HL-60 (cell line): ENCODE measurements at regions not wholly inside any gene's neighbourhood (a gene's known extent, or its start where the extent isn't known, plus 50 kb on each side); places are given as distances from the start of the nearest gene placed in this dataset.

Experiments
- DNase-seq, 2 experiments: peaks; one replicate each; pipeline ENCODE4 v3.0.0-alpha.2; 2010 to 2020; ENCODE audit warnings: low read depth in 1 of 2, low spot score in 1 of 2
- H3K27ac ChIP-seq: fragments of 250-450 bp; sonication (Bioruptor Pico); replicated peaks from 2 replicates; pipeline ENCODE4 v1.5.1; 2020; ENCODE audit warnings: mild to moderate bottlenecking, moderate library complexity
- H3K27me3 ChIP-seq: fragments of 250-450 bp; sonication (Bioruptor Pico); 2 replicates; pipeline ENCODE4 v1.5.1; 2021; ENCODE audit warnings: mild to moderate bottlenecking, moderate library complexity; ENCODE audit not compliant: insufficient read depth, poor library complexity, severe bottlenecking
- H3K4me3 ChIP-seq: replicated peaks from 2 replicates; pipeline ENCODE4 v1.5.1; 2011; ENCODE audit warnings: mild to moderate bottlenecking, control low read depth, low read length; ENCODE audit not compliant: insufficient read depth
- GABPA ChIP-seq: IDR thresholded peaks from 2 replicates; pipeline ENCODE4 v1.6.1; 2012; ENCODE audit warnings: low read depth
- POLR2AphosphoS5 ChIP-seq: IDR thresholded peaks from 2 replicates; pipeline ENCODE4 v1.6.1; 2012; ENCODE audit warnings: low read depth
- SPI1 ChIP-seq: IDR thresholded peaks from 2 replicates; pipeline ENCODE4 v1.6.1; 2012; ENCODE audit warnings: low read depth, mild to moderate bottlenecking, borderline replicate concordance
- TF ChIP-seq, protein P1 (sequence below): IDR thresholded peaks from 2 replicates; pipeline ENCODE4 v1.6.1; 2012; ENCODE audit warnings: low read depth; ENCODE audit not compliant: insufficient replicate concordance
- TF ChIP-seq, protein P2 (sequence below): IDR thresholded peaks from one replicate; pipeline ENCODE4 v1.5.1; 2011; ENCODE audit warnings: low read length, control low read depth, inconsistent platforms; ENCODE audit not compliant: insufficient read depth

DNA sequence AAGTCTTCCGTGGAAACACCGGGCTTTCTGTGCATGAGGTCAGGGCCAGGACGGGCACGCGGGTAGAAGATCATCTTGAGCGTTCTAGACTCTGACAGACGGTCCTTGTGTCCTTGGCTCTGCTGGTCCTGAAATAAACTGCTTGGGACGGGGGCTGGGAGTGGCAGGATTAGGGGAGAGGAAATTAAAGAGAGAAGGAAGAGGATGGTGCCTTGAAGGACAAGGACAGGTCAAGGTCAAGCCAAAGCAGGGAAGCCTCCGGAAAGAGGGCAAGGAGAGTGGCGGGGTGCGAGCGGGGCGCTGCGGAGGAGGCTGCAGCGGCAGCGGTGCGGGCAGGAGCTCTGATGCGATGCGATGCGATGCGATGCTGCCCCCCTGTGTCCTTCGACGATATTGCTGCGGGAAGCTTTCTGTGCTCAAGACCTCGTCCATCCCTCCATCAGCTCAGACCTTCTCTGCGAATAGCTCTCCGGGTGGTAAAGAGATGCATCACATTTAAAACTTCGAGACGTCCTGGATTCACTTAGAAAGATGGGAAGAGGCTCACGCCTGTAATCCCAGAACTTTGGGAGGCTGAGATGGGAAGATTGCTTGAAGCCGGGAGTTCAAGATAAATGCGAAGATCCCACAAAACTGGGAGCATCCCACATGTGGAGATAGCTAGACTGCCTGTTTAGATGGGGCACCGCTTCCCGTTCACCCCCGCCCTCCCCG is 110.1 kb upstream of the TMEM132D start:
- TF ChIP-seq, protein P1, sequence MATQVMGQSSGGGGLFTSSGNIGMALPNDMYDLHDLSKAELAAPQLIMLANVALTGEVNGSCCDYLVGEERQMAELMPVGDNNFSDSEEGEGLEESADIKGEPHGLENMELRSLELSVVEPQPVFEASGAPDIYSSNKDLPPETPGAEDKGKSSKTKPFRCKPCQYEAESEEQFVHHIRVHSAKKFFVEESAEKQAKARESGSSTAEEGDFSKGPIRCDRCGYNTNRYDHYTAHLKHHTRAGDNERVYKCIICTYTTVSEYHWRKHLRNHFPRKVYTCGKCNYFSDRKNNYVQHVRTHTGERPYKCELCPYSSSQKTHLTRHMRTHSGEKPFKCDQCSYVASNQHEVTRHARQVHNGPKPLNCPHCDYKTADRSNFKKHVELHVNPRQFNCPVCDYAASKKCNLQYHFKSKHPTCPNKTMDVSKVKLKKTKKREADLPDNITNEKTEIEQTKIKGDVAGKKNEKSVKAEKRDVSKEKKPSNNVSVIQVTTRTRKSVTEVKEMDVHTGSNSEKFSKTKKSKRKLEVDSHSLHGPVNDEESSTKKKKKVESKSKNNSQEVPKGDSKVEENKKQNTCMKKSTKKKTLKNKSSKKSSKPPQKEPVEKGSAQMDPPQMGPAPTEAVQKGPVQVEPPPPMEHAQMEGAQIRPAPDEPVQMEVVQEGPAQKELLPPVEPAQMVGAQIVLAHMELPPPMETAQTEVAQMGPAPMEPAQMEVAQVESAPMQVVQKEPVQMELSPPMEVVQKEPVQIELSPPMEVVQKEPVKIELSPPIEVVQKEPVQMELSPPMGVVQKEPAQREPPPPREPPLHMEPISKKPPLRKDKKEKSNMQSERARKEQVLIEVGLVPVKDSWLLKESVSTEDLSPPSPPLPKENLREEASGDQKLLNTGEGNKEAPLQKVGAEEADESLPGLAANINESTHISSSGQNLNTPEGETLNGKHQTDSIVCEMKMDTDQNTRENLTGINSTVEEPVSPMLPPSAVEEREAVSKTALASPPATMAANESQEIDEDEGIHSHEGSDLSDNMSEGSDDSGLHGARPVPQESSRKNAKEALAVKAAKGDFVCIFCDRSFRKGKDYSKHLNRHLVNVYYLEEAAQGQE, result no peak
- TF ChIP-seq, protein P2, sequence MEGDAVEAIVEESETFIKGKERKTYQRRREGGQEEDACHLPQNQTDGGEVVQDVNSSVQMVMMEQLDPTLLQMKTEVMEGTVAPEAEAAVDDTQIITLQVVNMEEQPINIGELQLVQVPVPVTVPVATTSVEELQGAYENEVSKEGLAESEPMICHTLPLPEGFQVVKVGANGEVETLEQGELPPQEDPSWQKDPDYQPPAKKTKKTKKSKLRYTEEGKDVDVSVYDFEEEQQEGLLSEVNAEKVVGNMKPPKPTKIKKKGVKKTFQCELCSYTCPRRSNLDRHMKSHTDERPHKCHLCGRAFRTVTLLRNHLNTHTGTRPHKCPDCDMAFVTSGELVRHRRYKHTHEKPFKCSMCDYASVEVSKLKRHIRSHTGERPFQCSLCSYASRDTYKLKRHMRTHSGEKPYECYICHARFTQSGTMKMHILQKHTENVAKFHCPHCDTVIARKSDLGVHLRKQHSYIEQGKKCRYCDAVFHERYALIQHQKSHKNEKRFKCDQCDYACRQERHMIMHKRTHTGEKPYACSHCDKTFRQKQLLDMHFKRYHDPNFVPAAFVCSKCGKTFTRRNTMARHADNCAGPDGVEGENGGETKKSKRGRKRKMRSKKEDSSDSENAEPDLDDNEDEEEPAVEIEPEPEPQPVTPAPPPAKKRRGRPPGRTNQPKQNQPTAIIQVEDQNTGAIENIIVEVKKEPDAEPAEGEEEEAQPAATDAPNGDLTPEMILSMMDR, result peak; percentile 74
- H3K27ac ChIP-seq, result no peak overlapping the region
- H3K4me3 ChIP-seq, result no peak overlapping the region
- no peaks in the 10 kb centered on the region for H3K27me3 ChIP-seq
- peak in 1 of 2 experiments; percentile 50 for DNase-seq

DNA sequence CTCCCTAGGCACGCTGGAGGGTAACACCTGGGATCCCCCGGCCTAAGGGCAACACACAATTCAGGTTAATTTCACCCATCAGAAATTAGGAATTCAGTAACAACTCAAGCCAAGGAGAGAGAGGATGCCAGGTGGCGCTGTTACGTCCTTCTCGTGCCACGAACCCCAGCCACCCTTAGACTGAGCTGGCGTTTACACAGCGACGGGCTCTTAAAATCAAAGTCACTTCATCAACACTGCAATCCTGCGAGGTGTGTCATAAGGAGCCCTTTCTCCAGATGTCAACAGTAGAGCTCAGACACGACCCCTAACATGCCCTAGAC is 110.6 kb upstream of the TMEM132D start:
- no peak for DNase-seq
- Histone ChIP-seq H3K27ac (no peak overlapping the region), H3K27me3 (no peaks in the 10 kb centered on the region), H3K4me3 (no peak overlapping the region)
- TF ChIP-seq SPI1 (no peak), POLR2AphosphoS5 (no peak)

- no peaks in the 10 kb centered on the region for H3K27me3 ChIP-seq
- no peak for TF ChIP-seq GABPA
- no peak overlapping the region for H3K27ac ChIP-seq
- DNase-seq, result no peak
- H3K4me3 ChIP-seq, result no peak overlapping the region
Observed at GRCh38 chr12:130016194-130016593, 112.4 kb upstream of the TMEM132D start.

GRCh38 chr12:130016986-130017385 is 113.2 kb upstream of the TMEM132D start:
- TF ChIP-seq POLR2AphosphoS5 (no peak), SPI1 (no peak), GABPA (no peak)
- TF ChIP-seq, protein P2, result no peak
- TF ChIP-seq, protein P1, result no peak
- H3K27me3 ChIP-seq, result no peaks in the 10 kb centered on the region
- H3K27ac ChIP-seq, result no peak overlapping the region
- no peak for DNase-seq
- H3K4me3 ChIP-seq, result no peak overlapping the region
